GM19397 (cell line): ENCODE measurements at regions not wholly inside any gene's neighbourhood (a gene's known extent, or its start where the extent isn't known, plus 50 kb on each side); places are given as distances from the start of the nearest gene placed in this dataset.
"Not testable (repeated sequence)": the region's sequence is repeated elsewhere in the genome, so short reads cannot be mapped to it uniquely, and the experiment has no call there.

Experiments
- ATAC-seq: cut with Tn5 transposase; IDR thresholded peaks from one replicate; pipeline ENCODE4 v1.9.1; 2021; ENCODE audit warnings: mild to moderate bottlenecking, moderate library complexity; ENCODE audit not compliant: unreplicated experiment

DNA sequence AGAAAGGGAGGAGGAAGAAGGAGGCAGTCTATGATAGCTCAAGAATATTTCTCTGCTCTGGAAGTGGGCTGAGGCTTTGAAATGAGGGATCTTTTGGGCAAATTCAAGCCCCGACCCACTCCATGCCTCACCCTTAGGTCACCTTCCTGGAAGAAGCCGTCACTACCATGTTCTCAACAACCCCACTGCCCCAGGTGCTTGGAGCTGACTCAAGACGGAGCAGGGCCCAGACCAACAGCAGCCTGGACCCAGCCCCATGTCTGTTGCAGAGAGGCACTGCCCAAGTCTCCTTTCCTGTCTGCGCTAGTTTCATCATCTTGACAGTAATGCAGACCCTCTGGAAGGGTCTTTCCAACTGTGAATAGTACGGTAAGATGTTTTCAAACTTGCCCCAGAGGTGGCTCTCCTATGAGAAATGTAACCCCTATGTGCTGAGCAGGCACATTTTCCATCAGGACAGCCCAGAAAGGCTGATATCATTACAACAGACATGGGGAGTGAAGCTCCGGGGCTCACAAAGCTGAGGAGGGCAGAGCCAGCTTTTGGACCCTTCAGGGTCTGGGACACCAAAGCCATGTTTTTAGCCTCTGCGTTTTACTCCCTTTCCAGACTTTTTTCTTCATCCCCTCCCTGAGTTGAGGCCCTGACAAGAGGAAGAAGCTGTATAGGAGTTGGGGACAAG, 128.2 kb upstream of the LARP1 start:
- no peak for ATAC-seq

DNA sequence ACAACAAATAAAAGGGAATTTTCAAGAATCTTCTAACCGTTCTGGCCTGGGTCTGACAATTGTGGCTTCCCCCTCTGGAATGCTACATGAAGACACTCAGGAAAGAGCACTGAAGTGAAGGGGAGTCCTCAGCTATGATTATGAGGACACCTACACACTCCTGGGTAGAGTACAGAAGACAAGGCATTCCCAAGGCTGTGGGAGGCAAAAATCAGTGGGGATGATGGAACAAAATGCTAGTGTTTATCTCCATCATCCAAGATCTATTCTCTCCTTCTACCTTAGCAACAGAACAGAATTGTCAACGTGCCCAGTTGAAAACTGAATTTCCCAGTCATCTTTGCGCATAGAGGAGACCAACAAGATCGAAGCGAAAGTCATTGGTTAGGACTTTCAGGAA, 130.1 kb upstream of the LARP1 start:
- ATAC-seq = no peak

DNA sequence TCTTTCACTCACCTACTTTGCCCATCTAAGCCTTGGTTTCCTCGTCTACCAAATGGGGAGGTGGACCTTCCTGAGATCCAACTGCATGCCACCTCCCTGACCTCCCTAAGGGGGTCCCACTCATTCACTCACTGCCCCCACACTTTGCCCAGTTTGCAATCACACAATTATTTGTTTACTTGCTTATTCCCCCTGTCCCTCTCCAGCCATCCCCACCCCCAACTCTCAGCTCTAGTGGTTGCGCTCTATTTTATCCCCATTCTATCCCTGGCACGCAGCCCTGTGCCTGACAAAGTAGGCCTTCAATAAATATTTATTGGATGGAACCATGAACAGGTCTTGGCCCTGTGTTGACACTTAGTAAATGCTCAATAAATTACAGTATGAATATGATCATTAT, 130.8 kb upstream of the LARP1 start:
- ATAC-seq = no peak

DNA sequence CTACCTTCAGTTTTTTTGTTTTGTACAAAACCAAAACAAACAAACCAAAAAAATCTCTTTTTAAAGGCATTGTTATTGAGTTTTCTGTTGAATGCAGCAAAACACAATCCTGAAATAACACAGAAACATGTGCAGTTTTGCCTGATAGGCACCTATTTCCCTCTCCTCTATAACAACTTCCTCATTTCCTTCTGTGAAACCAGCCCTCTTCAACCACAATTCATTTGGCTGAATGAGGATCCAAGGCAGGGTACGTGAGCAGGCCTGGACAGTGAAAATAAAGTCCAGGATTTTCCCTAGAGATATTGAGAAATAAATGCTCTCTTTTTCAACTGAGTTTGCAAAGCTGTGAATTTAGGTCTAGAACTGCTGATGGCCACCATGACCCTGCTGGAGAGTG, 134.8 kb upstream of the LARP1 start:
- ATAC-seq = no peak

DNA sequence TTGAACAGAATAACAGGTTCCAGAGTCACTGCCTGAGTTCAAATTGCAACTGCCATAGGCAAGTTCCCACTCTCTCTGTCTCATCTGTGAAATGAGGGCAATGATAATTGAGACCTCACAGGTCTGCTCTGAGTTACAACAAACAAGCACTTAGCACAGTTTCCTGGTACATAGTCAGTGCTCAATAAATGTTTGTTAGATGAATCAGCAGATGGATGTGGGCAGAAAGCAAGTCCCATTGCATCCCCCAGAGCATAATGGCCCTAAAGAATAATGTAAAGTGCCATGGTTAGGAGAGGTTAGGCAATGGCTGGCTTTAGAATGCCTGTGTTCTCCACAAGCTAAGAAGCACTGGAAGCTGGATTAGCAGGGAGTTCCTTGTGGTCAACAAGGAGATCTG, 136.5 kb upstream of the LARP1 start:
- ATAC-seq = no peak

DNA sequence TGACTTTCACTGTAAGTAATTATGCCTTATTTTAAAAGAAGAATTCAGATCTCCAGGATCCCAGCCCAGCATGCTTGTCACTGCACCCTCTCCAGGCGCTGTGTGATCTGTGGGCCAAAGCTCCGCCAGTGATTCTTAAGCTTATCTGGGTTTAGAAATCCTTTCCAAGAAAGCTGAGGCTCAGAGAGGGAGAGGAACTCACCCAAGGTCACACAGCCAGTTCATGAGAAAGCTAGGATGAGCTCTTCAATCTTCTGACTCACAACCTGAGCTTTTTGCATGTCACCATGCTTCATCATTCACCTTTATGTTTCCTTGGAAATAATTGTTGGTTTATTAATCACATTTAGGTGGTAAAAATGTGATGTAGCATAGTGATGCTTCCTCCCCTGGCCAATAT, 136.6 kb upstream of the HAND1 start:
- ATAC-seq = no peak

DNA sequence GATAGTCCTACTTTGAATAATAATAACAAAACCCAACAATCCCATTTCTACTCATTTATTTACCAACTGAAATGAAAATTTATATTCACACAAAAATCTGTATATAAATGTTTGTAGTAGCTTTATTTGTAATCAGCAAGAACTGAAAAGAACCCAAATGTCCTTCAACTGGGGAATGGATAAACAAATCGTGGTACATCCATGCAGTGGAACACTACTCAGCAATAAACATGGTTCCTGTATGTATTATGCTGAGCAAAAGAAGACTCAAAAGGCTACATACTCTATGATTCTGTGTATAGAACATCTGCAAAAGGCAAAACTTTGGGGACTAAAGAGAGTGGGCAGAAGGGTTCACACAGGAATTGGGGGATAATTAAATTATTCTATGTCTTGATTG, 136.1 kb upstream of the HAND1 start:
- ATAC-seq = no peak

DNA sequence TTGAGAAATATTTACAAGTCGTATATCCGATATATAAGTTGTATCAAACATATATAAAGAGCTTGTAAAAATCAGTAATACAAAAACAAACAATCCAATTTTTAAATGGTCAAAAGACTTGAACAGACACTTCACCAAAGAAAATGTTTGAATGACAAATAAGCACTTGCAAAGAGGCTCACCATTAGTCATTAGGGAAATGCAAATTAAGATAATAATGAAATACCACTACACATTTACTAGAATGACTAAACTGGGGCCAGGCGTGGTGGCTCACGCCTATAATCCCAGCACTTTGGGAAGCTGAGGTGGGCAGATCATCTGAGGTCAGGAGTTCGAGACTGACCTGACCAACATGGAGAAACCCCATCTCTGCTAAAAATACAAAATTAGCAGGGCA, 134.6 kb upstream of the HAND1 start:
- ATAC-seq = no peak

DNA sequence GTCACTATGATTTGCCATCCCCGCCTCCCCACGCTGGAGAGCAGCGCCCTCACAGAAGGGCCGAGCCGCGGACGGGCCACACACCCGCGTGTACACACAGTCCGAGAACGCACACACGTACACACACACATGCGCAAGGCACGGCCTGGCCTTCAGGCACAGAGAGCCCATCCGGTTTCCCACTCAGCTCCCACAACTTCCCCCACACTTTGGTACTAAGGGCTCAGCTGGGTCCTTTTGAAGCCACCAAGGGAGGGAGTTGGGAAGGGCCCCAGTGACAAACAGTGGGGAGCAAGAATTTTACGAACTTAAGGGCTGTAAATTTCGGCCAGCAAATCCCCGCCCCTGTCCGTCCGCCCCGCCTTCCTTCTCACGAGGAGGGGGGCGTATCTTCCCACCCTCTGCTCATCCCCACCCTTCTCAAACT, 133.3 kb upstream of the HAND1 start:
- ATAC-seq = no peak

DNA sequence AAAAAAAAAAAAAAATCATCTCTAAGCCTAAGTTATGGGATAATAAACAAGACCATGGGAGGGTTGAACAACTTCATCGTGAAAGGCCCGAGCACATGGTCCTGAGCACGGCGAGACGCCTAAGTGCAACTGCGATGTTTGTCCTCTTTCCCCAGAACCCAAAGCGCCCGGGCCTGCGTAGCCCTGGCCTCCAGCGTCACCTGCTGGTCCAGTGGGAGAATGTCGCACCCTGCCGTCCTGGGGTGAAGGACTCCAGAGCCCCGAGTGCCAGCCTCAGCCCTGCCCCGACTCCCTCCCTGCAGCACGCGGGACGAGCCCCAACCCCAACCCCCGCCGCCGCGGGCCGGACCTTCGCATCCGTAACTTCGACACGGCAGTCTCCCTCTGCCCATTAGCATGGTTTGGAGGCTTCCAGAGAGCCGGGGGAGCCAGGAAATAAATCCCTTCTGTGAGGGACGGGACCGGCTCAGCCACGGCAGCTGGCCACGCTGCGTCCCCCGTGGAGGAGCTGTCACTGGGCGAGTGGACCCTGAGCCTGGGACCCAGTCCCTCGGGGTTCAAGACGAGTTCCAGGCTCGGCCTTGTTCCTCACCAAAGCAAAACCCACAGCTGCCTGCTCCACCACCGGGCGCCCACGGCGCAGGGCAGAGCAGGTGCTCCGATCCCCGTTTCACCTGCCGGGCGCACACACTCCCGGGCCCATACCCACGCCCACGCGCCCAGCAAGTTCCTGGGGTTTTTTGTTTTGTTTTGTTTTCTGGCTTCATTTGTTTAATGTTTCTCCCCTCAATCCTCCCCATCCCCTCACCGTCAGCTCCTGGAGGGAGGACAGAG, 132.5 kb upstream of the HAND1 start:
- ATAC-seq = peak; percentile 85

DNA sequence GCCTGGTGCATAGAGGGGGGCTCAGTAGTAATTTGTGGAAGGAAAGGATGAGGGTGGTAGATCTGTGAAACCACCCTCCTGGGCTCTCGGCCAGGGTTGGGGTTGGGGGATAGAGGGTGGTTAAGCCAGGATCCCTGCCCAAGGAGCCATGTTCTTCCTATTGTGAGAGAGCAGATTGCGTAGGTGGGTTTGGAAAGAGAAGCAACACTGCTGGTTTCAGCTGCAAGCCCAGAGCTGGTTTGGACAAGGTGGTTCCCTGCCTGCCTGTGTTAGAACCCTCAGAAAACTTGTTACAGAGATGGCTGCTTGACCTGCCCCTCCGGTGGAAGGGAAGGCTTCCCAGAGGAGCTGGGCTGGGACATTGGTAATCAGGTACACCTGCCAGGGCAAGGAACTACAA, 131.2 kb upstream of the HAND1 start:
- no peak for ATAC-seq

DNA sequence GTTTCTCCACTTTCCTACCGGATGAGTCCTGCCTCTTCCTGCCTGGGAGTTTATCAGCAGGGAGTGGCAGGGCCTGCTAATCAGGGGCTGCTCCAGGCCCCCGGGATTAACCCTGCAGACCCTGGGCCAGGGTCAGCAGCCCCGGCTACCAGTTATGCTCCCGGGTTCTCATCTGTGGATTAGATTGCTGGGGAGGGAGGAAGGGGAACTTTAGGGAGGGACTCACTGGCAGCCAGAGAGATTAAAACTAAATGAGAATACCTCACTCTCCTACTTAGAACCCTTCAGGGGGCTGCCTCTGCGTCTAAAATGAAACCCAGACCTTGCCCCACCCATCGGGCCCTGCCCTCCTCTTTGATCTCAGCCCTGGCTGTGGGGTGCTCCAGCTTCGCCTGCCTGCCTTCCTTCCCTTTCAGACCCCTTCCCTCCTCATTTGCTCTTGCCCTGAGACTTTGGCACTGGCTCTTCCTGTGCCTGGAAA, 130.5 kb upstream of the HAND1 start:
- ATAC-seq = no peak

DNA sequence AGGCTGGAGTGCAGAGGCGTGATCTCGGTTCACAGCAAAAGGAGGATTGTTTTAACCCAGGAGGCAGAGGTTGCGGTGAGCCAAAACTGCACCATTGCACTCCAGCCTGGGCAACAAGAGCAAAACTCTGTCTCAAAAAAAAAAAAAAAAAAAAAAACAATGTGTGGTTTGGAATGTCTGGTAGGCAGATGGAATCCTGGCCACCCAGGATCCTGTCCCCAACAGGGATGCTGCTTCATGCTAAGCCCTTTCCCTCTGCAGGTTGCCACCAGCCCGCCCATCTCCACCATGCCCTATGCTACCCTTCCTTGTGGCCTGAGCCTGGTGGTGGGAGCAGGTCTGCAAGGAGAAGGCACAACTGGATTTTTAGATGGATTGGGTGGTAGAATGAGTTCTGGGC, 129.7 kb upstream of the HAND1 start:
- no peak for ATAC-seq

DNA sequence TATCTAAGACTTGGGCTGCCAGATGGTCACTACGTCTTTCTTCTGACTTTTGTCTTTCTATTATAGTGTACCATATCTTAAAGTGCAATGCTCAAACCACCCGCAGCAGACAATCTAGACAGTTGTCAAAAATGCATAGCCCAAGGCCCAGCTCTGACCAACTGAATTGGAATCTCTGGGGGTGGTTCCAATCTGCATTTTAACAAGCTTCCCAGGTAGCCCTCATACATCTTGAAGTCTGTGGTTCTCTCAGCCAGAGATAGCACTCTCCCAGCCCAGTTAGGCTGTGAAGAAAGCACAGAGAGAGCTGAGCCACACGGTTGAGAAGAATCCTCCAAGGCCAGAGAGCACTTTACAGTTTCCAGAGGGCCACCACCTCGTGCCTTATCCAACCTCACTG, 128.2 kb upstream of the HAND1 start:
- no peak for ATAC-seq

DNA sequence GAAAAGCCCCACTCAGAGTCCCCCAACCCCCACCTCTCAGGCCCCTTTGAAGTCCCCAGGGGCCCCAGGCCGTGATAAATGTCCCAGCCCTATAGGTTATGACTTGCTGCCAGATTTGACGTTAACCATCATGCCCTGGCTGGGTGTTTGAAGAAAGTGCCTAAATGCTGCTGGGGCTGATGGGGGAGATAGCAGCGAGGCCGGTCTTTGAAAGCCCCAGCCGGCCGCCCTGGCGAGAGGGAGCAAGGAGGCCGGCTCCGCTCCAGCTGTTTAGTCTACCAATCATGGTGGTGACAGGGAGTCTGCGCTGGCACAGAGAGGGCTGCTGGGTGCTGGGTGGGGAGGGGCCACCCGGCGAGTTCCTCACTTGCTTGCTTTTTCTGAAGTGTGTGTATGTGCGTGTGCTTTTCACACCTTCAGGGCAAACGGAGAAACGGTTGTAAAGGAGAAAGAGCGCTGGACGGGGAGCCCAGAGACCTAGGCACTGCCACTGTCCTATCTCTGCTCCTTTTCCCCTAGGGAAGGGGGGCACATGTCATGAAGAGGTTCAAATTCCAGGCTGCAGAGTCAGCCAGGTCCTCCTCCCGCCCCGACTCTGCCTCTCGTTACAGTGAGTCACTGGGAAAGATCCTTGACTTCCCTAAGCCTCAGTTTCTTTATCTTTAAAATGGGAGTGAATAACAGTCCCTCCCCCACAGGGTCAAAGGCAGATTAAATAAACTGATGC, 126.1 kb upstream of the HAND1 start:
- ATAC-seq = no peak

DNA sequence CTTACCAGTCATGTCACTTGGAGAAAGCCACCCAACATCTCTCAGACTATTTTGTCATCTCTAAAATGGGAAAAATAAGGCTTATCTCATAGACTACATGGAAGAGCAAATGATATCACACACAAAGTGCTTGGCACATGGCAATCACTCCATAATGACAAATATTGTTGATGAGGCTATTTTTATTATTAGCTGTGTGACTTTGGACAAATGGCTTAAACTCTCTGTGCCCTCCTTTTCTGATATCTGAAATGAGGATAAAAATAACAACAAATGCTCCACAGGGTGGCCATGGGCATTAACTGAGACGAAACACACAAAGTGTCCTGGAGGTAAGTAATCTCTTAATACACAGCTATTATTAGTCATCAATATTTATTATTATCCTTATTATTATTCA, 125.5 kb upstream of the HAND1 start:
- ATAC-seq = no peak

DNA sequence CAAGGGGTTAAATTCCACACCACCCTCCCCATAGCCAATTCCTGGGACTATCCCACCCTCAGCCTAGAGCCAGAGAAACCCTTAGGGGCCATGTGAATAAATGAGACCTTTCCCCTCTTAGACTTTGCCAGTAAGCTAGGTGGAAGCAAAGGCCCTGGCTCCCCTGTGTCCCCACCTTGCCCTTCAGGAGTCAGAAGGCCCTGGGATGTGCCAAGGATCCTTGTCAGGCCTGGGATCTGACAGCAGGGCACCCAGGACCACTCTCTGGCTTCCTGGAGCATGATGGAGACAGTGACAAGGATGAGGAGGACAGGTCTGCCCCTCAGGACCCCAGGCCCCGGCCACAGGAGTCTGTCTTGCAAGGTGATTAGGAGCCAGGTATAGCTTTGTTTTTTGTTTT, 125.0 kb upstream of the HAND1 start:
- no peak for ATAC-seq

DNA sequence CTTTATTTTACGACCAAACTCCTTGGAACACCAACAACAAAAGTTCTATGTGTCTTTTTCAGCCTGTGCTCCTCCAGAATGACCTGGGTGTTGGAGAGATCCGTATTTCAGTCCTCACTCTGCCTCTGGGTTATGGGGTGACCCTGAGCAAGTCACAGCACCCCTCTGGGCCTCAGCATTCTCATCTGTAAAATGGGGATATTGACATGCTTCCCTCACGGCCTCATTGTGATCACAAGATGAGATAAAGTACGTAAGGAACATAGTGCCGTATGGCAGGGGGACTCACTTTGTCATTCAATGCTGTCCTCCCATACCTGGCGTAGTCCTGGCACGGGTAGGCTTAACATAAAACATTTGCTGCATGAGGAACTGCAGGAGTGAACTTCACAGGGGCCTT, 123.0 kb upstream of the HAND1 start:
- ATAC-seq = no peak

DNA sequence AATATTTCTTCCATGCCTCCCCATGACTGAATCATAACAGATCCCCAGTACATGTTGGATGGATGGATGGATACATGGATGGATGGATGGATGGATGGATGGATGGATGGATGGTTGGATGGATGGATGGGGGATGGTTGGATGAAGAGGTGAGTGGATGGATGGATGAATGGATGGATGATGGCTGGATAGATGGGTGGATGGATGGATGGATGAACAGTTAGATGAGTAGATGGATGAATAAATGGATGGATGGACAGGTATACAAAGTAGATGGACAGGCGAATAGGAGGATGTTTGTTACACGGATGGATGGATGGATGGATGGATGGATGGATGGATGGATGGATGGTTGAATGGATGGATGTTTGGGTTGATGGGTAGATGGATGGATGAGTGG, 120.0 kb upstream of the HAND1 start:
- no peak for ATAC-seq

DNA sequence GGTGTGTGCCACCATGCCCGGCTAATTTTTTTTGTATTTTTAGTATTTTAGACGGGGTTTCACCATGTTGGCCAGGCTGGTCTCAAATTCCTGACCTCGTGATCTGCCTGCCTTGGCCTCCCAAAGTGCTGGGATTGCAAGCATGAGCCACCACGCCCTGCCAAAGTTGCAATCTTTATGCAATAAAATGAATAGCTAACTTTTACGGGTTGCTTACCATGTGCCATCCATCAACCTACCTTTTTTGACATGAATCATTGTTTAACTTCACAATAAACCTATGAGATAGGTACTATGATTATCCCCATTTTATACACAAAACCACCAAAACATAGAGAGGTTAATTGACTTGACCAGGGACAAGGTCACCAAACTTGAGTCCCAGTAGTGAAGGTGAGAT, 118.8 kb upstream of the HAND1 start:
- not testable (repeated sequence) for ATAC-seq

DNA sequence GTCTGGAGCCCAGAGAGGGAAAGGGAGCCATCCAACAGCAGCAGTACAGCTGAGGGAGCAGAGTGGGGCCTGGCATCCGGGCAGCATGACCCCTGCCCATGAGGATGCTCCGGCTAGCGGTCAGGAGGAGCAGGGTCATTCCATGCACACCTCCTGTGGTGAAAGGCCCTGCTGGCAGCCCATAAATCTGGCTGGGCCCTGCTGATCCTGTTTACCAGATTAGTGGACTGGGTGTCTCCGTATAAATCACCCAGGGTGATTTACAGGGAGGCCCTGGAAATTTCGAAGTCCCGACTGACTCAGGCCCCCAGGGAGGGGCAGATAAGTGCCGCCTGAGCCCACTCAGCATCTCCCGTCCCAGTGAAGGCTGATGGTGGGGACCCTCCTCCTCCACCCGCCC, 117.6 kb upstream of the HAND1 start:
- no peak for ATAC-seq

DNA sequence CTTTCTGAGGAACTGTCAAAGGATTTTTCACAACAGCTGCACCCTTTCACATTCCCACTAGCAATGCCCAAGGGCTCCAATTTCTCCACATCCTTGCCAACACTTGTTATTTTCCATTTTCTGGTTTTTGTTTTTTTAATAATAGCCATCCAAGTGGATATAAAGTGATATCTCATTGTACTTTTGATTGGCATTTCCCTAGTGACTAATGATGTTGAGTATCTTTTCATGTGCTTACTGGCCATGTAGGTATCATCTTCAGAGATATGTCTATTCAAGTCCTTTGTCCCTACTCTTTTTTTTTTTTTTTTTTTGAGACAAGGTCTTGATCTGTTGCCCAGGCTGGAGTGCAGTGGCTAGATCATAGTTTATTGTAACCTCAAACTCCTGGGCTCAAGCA, 115.8 kb upstream of the HAND1 start:
- no peak for ATAC-seq
